ENCODE measurements at regions not wholly inside any gene's neighbourhood (a gene's known extent, or its start where the extent isn't known, plus 50 kb on each side); places are given as distances from the start of the nearest gene placed in this dataset.

DNA sequence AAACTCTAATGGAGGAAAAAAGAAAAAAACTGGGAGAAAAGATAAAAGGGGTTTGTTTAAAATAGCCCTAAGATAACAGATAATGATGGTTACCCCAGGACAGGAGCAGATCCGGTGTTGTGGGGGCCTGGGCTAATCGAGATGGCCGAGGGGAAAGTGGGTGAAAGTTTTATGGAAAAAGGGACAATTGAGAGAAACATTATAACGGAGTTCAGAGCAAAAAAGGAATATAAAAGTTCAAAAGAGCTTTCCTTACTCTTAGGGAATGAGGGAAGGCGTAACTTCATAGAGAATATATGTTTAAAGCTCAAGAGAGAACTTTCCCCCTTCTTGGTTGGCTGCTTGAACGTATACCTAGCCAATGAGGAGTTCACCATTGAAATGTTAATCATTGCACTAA lies 131.4 kb downstream of the BAMBI start:
- Mint-ChIP-seq H3K36me3 (ENCODE audit: unreplicated experiment) (no peaks in the 10 kb centered on the region), H3K27me3 (ENCODE audit: unreplicated experiment) (peaks cover 2% of the 10 kb centered on the region), H3K9me3 (ENCODE audit: unreplicated experiment) (no peaks in the 10 kb centered on the region), H3K27ac (ENCODE audit: unreplicated experiment) (no peak overlapping the region), H3K4me3 (ENCODE audit: unreplicated experiment) (no peak overlapping the region), H3K4me1 (ENCODE audit: low read depth, unreplicated experiment) (peaks cover 10% of the 10 kb centered on the region)
- DNase-seq, result no peak
- TF ChIP-seq CTCF (IDR thresholded peaks at IDR 0.05; ENCODE audit: partially characterized antibody, unreplicated experiment), result no peak

DNA sequence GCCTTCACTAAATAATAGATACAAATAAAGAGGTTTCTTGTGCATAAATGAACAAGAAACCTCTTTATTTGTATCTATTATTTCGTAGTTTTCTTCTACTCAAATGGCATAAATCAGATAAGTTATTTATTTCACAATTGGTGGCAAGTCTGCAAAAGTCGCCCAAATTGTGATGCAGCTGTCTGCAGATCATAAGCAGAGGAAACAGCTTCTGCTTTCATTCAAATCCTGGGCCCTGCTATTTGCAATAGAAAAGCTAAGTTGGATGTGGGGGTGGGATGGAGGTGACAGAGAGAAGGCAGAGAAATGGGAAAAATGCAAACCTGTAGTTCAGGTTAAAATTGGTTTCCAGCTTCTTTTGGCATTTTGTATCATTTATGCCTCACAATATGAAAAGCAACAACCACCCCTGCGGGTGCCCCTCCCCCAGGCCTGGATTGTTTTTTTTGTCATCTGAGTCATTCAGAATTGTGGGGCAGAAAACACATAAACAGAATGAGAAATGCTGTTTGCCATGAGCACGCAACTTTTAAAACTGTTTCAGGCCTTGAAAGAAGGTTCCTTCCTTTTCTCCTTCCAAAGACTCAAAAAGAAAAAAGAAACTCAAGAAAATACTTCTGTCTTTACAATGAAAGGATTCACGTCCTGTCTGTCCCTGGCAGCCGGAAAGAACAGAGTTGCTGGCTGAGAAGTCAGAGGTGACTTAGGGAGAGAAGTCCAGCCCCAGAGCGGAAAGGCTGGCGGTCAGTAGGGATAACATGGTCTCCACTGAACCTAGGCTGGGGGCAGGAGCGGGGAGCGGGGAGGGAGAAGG lies 132.9 kb downstream of the BAMBI start:
- DNase-seq, result no peak
- no peak for TF ChIP-seq CTCF (IDR thresholded peaks at IDR 0.05; ENCODE audit: partially characterized antibody, unreplicated experiment)
- peaks cover 10% of the 10 kb centered on the region for H3K4me1 Mint-ChIP-seq (ENCODE audit: low read depth, unreplicated experiment)
- H3K9me3 Mint-ChIP-seq (ENCODE audit: unreplicated experiment), result no peaks in the 10 kb centered on the region
- H3K4me3 Mint-ChIP-seq (ENCODE audit: unreplicated experiment), result no peak overlapping the region
- H3K27ac Mint-ChIP-seq (ENCODE audit: unreplicated experiment), result no peak overlapping the region
- H3K36me3 Mint-ChIP-seq (ENCODE audit: unreplicated experiment), result peaks cover 5% of the 10 kb centered on the region
- peaks cover 4% of the 10 kb centered on the region for H3K27me3 Mint-ChIP-seq (ENCODE audit: unreplicated experiment)

GRCh38 chr10:28811639-28812349 lies 134.5 kb downstream of the BAMBI start:
- TF ChIP-seq CTCF (IDR thresholded peaks at IDR 0.05; ENCODE audit: partially characterized antibody, unreplicated experiment), result no peak
- peaks cover 4% of the 10 kb centered on the region for H3K27me3 Mint-ChIP-seq (ENCODE audit: unreplicated experiment)

DNA sequence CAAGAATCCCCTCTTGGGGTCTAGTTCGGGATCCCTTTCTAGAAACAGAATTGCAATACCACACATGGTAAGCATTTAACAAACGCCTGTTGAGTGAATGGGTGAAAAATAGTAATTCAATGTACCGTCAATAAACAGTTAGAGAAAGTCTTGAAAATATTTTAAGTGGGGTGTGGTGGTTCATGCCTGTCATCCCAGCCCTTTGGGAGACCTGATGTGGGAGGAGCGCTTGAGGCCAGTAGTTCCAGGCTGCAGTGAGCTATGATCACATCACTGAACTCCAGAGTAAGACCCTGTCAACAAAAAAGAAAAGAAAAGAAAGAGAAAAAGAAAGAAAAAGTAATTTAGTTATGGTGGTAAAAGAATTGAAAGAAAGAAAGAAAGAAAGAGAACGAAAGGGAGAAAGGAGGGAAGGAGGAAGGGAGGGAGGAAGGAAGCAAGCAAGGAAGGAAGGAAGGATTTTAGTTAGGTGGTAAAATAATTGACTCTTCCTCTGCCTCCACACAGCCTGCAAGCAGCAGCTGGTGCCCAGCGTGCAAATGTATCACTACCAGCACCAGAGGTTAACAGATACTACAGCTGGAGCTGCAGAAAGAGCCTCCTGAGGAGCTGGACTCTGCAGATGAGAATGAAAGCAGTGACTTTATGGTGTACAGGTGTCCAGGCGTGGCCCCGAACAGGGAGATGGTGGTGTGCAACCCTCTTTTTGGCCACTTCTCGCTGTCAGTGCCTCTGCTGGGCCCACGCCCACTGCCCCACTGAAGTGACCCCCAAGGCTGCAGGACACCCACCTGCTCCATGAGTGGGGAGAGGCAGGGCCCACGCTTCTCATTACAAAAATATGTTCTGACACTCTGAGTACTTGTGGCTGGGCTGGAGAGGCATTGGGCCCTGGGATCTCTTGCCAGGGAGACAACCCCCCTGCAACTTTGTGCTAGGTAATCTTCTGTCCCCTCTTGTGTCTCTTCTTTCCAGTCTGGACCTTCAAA lies 135.4 kb downstream of the BAMBI start:
- peaks cover 5% of the 10 kb centered on the region for H3K4me1 Mint-ChIP-seq (ENCODE audit: low read depth, unreplicated experiment)
- H3K9me3 Mint-ChIP-seq (ENCODE audit: unreplicated experiment), result no peaks in the 10 kb centered on the region
- TF ChIP-seq CTCF (IDR thresholded peaks at IDR 0.05; ENCODE audit: partially characterized antibody, unreplicated experiment), result no peak
- H3K36me3 Mint-ChIP-seq (ENCODE audit: unreplicated experiment), result peaks cover 5% of the 10 kb centered on the region
- DNase-seq, result no peak
- no peak overlapping the region for H3K27ac Mint-ChIP-seq (ENCODE audit: unreplicated experiment)
- peaks cover 4% of the 10 kb centered on the region for H3K27me3 Mint-ChIP-seq (ENCODE audit: unreplicated experiment)
- no peak overlapping the region for H3K4me3 Mint-ChIP-seq (ENCODE audit: unreplicated experiment)

More at GRCh38 chr10:28811639-28812349, 134.5 kb downstream of the BAMBI start:
- peaks cover 5% of the 10 kb centered on the region for H3K36me3 Mint-ChIP-seq (ENCODE audit: unreplicated experiment)
- no peak overlapping the region for H3K4me3 Mint-ChIP-seq (ENCODE audit: unreplicated experiment)
- no peak for DNase-seq
- H3K27ac Mint-ChIP-seq (ENCODE audit: unreplicated experiment), result no peak overlapping the region
- no peaks in the 10 kb centered on the region for H3K9me3 Mint-ChIP-seq (ENCODE audit: unreplicated experiment)
- H3K4me1 Mint-ChIP-seq (ENCODE audit: low read depth, unreplicated experiment), result peaks cover 5% of the 10 kb centered on the region
